H9 (cell line): ENCODE measurements at regions not wholly inside any gene's neighbourhood (a gene's known extent, or its start where the extent isn't known, plus 50 kb on each side); places are given as distances from the start of the nearest gene placed in this dataset.

Experiments used
- DNase-seq: peaks from one replicate; pipeline ENCODE4 v3.0.0-alpha.2; 2017
- H2AFZ ChIP-seq: one replicate; pipeline ENCODE4 v1.6.1; 2013; ENCODE audit warnings: mild to moderate bottlenecking, low read length, control low read depth, moderate library complexity
- H2AK5ac ChIP-seq: 2 replicates; pipeline ENCODE4 v1.6.1; 2013; ENCODE audit warnings: low read length, control low read depth, mixed read lengths; ENCODE audit not compliant: insufficient read length
- H2BK120ac ChIP-seq: one replicate; pipeline ENCODE4 v1.6.1; 2013; ENCODE audit warnings: low read depth, mild to moderate bottlenecking, low read length, control low read depth, inconsistent platforms; ENCODE audit not compliant: poor library complexity, severe bottlenecking
- H2BK12ac ChIP-seq: 2 replicates; pipeline ENCODE4 v1.6.1; 2013; ENCODE audit warnings: low read length, control low read depth, mixed read lengths, low read depth; ENCODE audit not compliant: insufficient read length
- H2BK15ac ChIP-seq: 2 replicates; pipeline ENCODE4 v1.6.1; 2013; ENCODE audit warnings: low read depth, low read length, control low read depth
- H2BK20ac ChIP-seq: one replicate; pipeline ENCODE4 v1.6.1; 2013; ENCODE audit warnings: low read depth, mild to moderate bottlenecking, low read length, control low read depth, inconsistent platforms; ENCODE audit not compliant: poor library complexity, severe bottlenecking
- H2BK5ac ChIP-seq: 2 replicates; pipeline ENCODE4 v1.6.1; 2013; ENCODE audit warnings: low read length, control low read depth, mixed read lengths; ENCODE audit not compliant: insufficient read length
- H3K14ac ChIP-seq: 2 replicates; pipeline ENCODE4 v1.6.1; 2013; ENCODE audit warnings: low read length, control low read depth; ENCODE audit not compliant: insufficient read depth
- H3K18ac ChIP-seq: 2 replicates; pipeline ENCODE4 v1.6.1; 2013; ENCODE audit warnings: low read depth, mild to moderate bottlenecking, mixed read lengths, low read length, control low read depth; ENCODE audit not compliant: insufficient read length
- H3K23ac ChIP-seq: 2 replicates; pipeline ENCODE4 v1.6.1; 2013; ENCODE audit warnings: low read length, control low read depth, mixed read lengths, low read depth; ENCODE audit not compliant: insufficient read length
- H3K23me2 ChIP-seq: 2 replicates; pipeline ENCODE4 v1.6.1; 2013; ENCODE audit warnings: low read depth, mild to moderate bottlenecking, mixed read lengths, low read length, control low read depth; ENCODE audit not compliant: insufficient read length, poor library complexity, severe bottlenecking
- H3K27ac ChIP-seq: 2 replicates; pipeline ENCODE4 v1.5.1; 2013; ENCODE audit warnings: low read length, control low read depth, mixed read lengths, low read depth; ENCODE audit not compliant: insufficient read length
- H3K27me3 ChIP-seq: 2 replicates; pipeline ENCODE4 v1.6.1; 2013; ENCODE audit warnings: low read length, control low read depth, inconsistent platforms; ENCODE audit not compliant: insufficient read depth
- H3K4ac ChIP-seq: 2 replicates; pipeline ENCODE4 v1.6.1; 2013; ENCODE audit warnings: low read depth, mild to moderate bottlenecking, control low read depth, inconsistent platforms, low read length, moderate library complexity
- H3K4me1 ChIP-seq: 2 replicates; pipeline ENCODE4 v1.6.1; 2013; ENCODE audit warnings: low read length, control low read depth, inconsistent platforms; ENCODE audit not compliant: insufficient read depth
- H3K4me2 ChIP-seq: 2 replicates; pipeline ENCODE4 v1.6.1; 2013; ENCODE audit warnings: low read length, control low read depth, mixed read lengths; ENCODE audit not compliant: insufficient read length, insufficient read depth
- H3K56ac ChIP-seq: 2 replicates; pipeline ENCODE4 v1.6.1; 2013; ENCODE audit warnings: low read depth, mild to moderate bottlenecking, mixed read lengths, low read length, control low read depth; ENCODE audit not compliant: insufficient read length
- H3K79me1 ChIP-seq: 2 replicates; pipeline ENCODE4 v1.6.1; 2013; ENCODE audit warnings: low read depth, mild to moderate bottlenecking, moderate library complexity, low read length, control low read depth, inconsistent platforms; ENCODE audit not compliant: insufficient read depth, poor library complexity, severe bottlenecking
- H3K79me2 ChIP-seq: 2 replicates; pipeline ENCODE4 v1.6.1; 2013; ENCODE audit warnings: low read length, control low read depth, inconsistent platforms; ENCODE audit not compliant: insufficient read depth
- H3K9ac ChIP-seq: 2 replicates; pipeline ENCODE4 v1.6.1; 2013; ENCODE audit warnings: low read length, control low read depth, mixed read lengths; ENCODE audit not compliant: insufficient read length; ENCODE audit errors: extremely low read depth
- H3K9me3 ChIP-seq: one replicate; pipeline ENCODE4 v1.6.1; 2013; ENCODE audit warnings: low read depth, low read length, inconsistent platforms; ENCODE audit not compliant: control insufficient read depth
- H3T11ph ChIP-seq: one replicate; pipeline ENCODE4 v1.6.1; 2013; ENCODE audit warnings: mild to moderate bottlenecking, low read length, control low read depth, inconsistent platforms
- H4K20me1 ChIP-seq: one replicate; pipeline ENCODE4 v1.6.1; 2013; ENCODE audit not compliant: control insufficient read depth, insufficient read length, insufficient read depth
- H4K5ac ChIP-seq: 2 replicates; pipeline ENCODE4 v1.6.1; 2013; ENCODE audit warnings: low read depth, mild to moderate bottlenecking, mixed read lengths, low read length, control low read depth; ENCODE audit not compliant: insufficient read length
- H4K8ac ChIP-seq: replicated peaks from 2 replicates; pipeline ENCODE4 v1.6.1; 2013; ENCODE audit warnings: low read length, control low read depth, mixed read lengths, low read depth; ENCODE audit not compliant: insufficient read length
- H4K91ac ChIP-seq: 2 replicates; pipeline ENCODE4 v1.6.1; 2013; ENCODE audit warnings: low read depth, mild to moderate bottlenecking, moderate library complexity, mixed read lengths, low read length, control low read depth; ENCODE audit not compliant: insufficient read length
- H3K27ac Mint-ChIP-seq, 3 experiments: 2 replicates in 2 of 3; 3 replicates in 1 of 3; pipeline ENCODE4 v1.8.0; 2020 to 2021; ENCODE audit warnings: mixed read lengths in 3 of 3, mild to moderate bottlenecking in 1 of 3, moderate library complexity in 1 of 3
- H3K27me3 Mint-ChIP-seq: 2 replicates; pipeline ENCODE4 v1.8.0; 2021; ENCODE audit warnings: low read depth, mild to moderate bottlenecking, moderate library complexity, mixed read lengths
- H3K36me3 Mint-ChIP-seq, 3 experiments: 2 replicates in 2 of 3; 3 replicates in 1 of 3; pipeline ENCODE4 v1.8.0; 2020 to 2021; ENCODE audit warnings: low read depth in 3 of 3, mixed read lengths in 3 of 3; ENCODE audit not compliant: insufficient read depth in 1 of 3
- H3K4me1 Mint-ChIP-seq, 2 experiments: 2 replicates each; pipeline ENCODE4 v1.8.0; 2020; ENCODE audit warnings: mixed read lengths in 2 of 2
- H3K4me3 Mint-ChIP-seq, 2 experiments: 2 replicates in 1 of 2; 3 replicates in 1 of 2; pipeline ENCODE4 v1.8.0; 2020 to 2021; ENCODE audit warnings: mild to moderate bottlenecking in 2 of 2, mixed read lengths in 2 of 2, moderate library complexity in 1 of 2
- H3K9me3 Mint-ChIP-seq, 2 experiments: 2 replicates in 1 of 2; 3 replicates in 1 of 2; pipeline ENCODE4 v1.8.0; 2020; ENCODE audit warnings: mild to moderate bottlenecking in 2 of 2, mixed read lengths in 2 of 2, moderate library complexity in 1 of 2
- WGBS: extraction: QIAGEN DNeasy Blood & Tissue Kit; methylation state at CpG from one replicate; pipeline ENCODE4 v1.1.7; 2013; ENCODE audit warnings: missing lambda C conversion rate, low lambda C conversion rate, mixed read lengths; ENCODE audit not compliant: insufficient read length; ENCODE audit errors: extremely low coverage; 5-methylcytosine and 5-hydroxymethylcytosine counted together
- TF ChIP-seq, protein P1 (sequence below): fragments of 200-600 bp; sonication (generic); conservative IDR thresholded peaks from 3 replicates; pipeline ENCODE4 v1.8.0; 2021; ENCODE audit warnings: antibody characterized with exemption, mild to moderate bottlenecking

DNA sequence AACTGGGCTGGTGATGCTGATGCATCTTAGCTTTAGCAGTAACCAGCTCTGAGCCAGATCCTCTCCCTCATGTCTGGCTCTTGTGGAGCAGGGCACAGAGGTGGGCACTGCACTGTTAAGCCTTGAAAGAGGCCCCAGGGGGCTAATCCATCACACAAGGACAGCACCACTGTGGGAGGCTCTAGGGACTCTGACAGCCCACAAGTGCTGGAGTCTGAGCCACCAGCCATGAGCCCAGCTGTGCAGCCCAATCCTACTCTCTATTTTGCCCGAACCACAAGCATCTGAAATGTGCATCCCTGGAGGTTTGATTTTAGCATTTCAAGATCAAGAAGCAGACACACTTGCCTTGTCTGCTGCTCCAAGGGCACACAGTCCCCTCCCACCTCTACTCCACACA is 407.1 kb upstream of the TRPC7 start:
- no peaks in the 10 kb centered on the region for H3K27me3 ChIP-seq
- H3K23me2 ChIP-seq, result no peaks in the 10 kb centered on the region
- no peak overlapping the region for H3K23ac ChIP-seq
- H2BK5ac ChIP-seq, result no peak overlapping the region
- H2AK5ac ChIP-seq, result no peak overlapping the region
- no peak overlapping the region for H4K91ac ChIP-seq
- no peak overlapping the region for H4K5ac ChIP-seq
- H3K4ac ChIP-seq, result no peak overlapping the region
- H3K27ac ChIP-seq, result no peak overlapping the region
- no peak overlapping the region for H2AFZ ChIP-seq
- H3K56ac ChIP-seq, result no peak overlapping the region
- no peak overlapping the region for H3K9ac ChIP-seq
- no peak overlapping the region for H2BK120ac ChIP-seq
- no peaks in the 10 kb centered on the region for H3K79me1 ChIP-seq
- H4K20me1 ChIP-seq, result no peaks in the 10 kb centered on the region
- no peak overlapping the region for H3T11ph ChIP-seq
- Mint-ChIP-seq H3K4me1 (peaks cover 35 to 38% of the 10 kb centered on the region in 2 experiments), H3K4me3 (no peak overlapping the region), H3K27me3 (peaks cover 1% of the 10 kb centered on the region), H3K36me3 (peaks cover 0 to 8% (median 4%) of the 10 kb centered on the region in 3 experiments; a peak in 4 of 7 replicates), H3K27ac (no peak overlapping the region), H3K9me3 (peaks cover 7 to 11% of the 10 kb centered on the region in 2 experiments; a peak in 4 of 5 replicates)
- H2BK20ac ChIP-seq, result no peak overlapping the region
- H3K4me2 ChIP-seq, result no peak overlapping the region
- no peak overlapping the region for H2BK15ac ChIP-seq
- no peak for DNase-seq
- TF ChIP-seq, protein P1, sequence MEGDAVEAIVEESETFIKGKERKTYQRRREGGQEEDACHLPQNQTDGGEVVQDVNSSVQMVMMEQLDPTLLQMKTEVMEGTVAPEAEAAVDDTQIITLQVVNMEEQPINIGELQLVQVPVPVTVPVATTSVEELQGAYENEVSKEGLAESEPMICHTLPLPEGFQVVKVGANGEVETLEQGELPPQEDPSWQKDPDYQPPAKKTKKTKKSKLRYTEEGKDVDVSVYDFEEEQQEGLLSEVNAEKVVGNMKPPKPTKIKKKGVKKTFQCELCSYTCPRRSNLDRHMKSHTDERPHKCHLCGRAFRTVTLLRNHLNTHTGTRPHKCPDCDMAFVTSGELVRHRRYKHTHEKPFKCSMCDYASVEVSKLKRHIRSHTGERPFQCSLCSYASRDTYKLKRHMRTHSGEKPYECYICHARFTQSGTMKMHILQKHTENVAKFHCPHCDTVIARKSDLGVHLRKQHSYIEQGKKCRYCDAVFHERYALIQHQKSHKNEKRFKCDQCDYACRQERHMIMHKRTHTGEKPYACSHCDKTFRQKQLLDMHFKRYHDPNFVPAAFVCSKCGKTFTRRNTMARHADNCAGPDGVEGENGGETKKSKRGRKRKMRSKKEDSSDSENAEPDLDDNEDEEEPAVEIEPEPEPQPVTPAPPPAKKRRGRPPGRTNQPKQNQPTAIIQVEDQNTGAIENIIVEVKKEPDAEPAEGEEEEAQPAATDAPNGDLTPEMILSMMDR, result no peak
- no peaks in the 10 kb centered on the region; the same call in 1 of the 2 replicates for H3K4me1 ChIP-seq
- WGBS, result no CpG with 5 or more reads among the region's 1 CpG
- H3K9me3 ChIP-seq, result no peaks in the 10 kb centered on the region
- no peak overlapping the region for H4K8ac ChIP-seq
- no peak overlapping the region for H2BK12ac ChIP-seq
- no peak overlapping the region for H3K18ac ChIP-seq
- no peaks in the 10 kb centered on the region for H3K79me2 ChIP-seq
- H3K14ac ChIP-seq, result no peak overlapping the region
